H1 (cell line): ENCODE measurements at regions not wholly inside any gene's neighbourhood (a gene's known extent, or its start where the extent isn't known, plus 50 kb on each side); places are given as distances from the start of the nearest gene placed in this dataset.

ENCODE experiments used
- CTCF ChIA-PET: fragments of 300-600 bp; sonication (Branson Sonifier 250); formaldehyde crosslinking; loops from one replicate; lab custom pipeline; 2021; ENCODE audit not compliant: partially characterized antibody; lab: Charles Lee
- POLR2A ChIA-PET: fragments of 300-600 bp; sonication (Branson Sonifier 250); formaldehyde crosslinking; loops from one replicate; lab custom pipeline; 2021; ENCODE audit warnings: inconsistent platforms; ENCODE audit not compliant: partially characterized antibody; lab: Charles Lee
- DNase-seq, 2 experiments: peaks; one replicate each; pipeline versions ENCODE4 v3.0.0 to v3.0.0-alpha.2; 2010 to 2022; ENCODE audit warnings: low spot score in 2 of 2, low read depth in 1 of 2, mixed read lengths in 1 of 2
- FAIRE-seq: peaks from 2 replicates; lab custom pipeline; 2011; peaks lifted over from hg19 to GRCh38; lab: Jason Lieb, UNC
- H2AFZ ChIP-seq: 2 replicates; pipeline ENCODE4 v1.8.1; 2012; ENCODE audit warnings: low read length, inconsistent platforms
- H2AK5ac ChIP-seq: 2 replicates; pipeline ENCODE4 v1.6.1; 2013; ENCODE audit warnings: low read depth, low read length
- H2BK120ac ChIP-seq: replicated peaks from 2 replicates; pipeline ENCODE3; 2013; ENCODE audit warnings: low read depth, low read length, inconsistent platforms
- H2BK12ac ChIP-seq: 2 replicates; pipeline ENCODE4 v1.6.1; 2013; ENCODE audit warnings: low read depth, low read length
- H2BK15ac ChIP-seq: 2 replicates; pipeline ENCODE4 v1.6.1; 2013; ENCODE audit warnings: low read length
- H2BK20ac ChIP-seq: 2 replicates; pipeline ENCODE4 v1.6.1; 2013; ENCODE audit warnings: low read length
- H2BK5ac ChIP-seq: 2 replicates; pipeline ENCODE4 v1.6.1; 2013; ENCODE audit warnings: low read depth, low read length
- H3K14ac ChIP-seq: 2 replicates; pipeline ENCODE4 v1.6.1; 2013; ENCODE audit warnings: inconsistent platforms; ENCODE audit not compliant: insufficient read length
- H3K18ac ChIP-seq: 2 replicates; pipeline ENCODE4 v1.6.1; 2013; ENCODE audit warnings: low read length; ENCODE audit errors: extremely low read depth
- H3K23ac ChIP-seq: 2 replicates; pipeline ENCODE4 v1.6.1; 2013; ENCODE audit warnings: inconsistent platforms; ENCODE audit not compliant: insufficient read length
- H3K23me2 ChIP-seq: 2 replicates; pipeline ENCODE4 v1.6.1; 2013; ENCODE audit warnings: low read depth, low read length
- H3K27ac ChIP-seq: 2 replicates; pipeline ENCODE4 v1.6.1; 2011; ENCODE audit warnings: low read depth, low read length, inconsistent platforms
- H3K27me3 ChIP-seq, 4 experiments: replicated peaks in 1 of 4; 1 replicate in 1 of 4; 2 replicates in 3 of 4; pipeline versions ENCODE4 v1.6.1 to v1.8.1; 2011 to 2013; ENCODE audit warnings: low read length in 3 of 4, mild to moderate bottlenecking in 3 of 4, inconsistent platforms in 2 of 4, mixed read lengths in 2 of 4, moderate library complexity in 1 of 4; ENCODE audit not compliant: control insufficient read depth in 3 of 4, insufficient read depth in 3 of 4; ENCODE audit errors: extremely low read depth in 1 of 4
- H3K36me3 ChIP-seq, 4 experiments: 2 replicates each; pipeline versions ENCODE4 v1.6.1 to v1.8.1; 2011 to 2013; ENCODE audit warnings: mild to moderate bottlenecking in 4 of 4, low read length in 3 of 4, moderate library complexity in 2 of 4, control low read depth in 1 of 4, inconsistent platforms in 1 of 4; ENCODE audit not compliant: insufficient read depth in 4 of 4, control insufficient read depth in 2 of 4
- H3K4ac ChIP-seq: replicated peaks from 2 replicates; pipeline ENCODE3; 2013; ENCODE audit warnings: low read length, low read depth, mixed read lengths, inconsistent platforms; ENCODE audit not compliant: insufficient read length
- H3K4me1 ChIP-seq, 4 experiments: replicated peaks in 1 of 4; 1 replicate in 1 of 4; 2 replicates in 3 of 4; pipeline versions ENCODE4 v1.6.1 to v1.8.1; 2011 to 2013; ENCODE audit warnings: low read length in 3 of 4, inconsistent platforms in 2 of 4, mixed read lengths in 1 of 4; ENCODE audit not compliant: insufficient read depth in 4 of 4, control insufficient read depth in 3 of 4
- H3K4me2 ChIP-seq, 2 experiments: 2 replicates each; pipeline versions ENCODE4 v1.6.1 to v1.8.1; 2011 to 2013; ENCODE audit warnings: low read depth in 2 of 2, low read length in 2 of 2, control low read depth in 1 of 2, inconsistent platforms in 1 of 2, mild to moderate bottlenecking in 1 of 2; ENCODE audit not compliant: insufficient read depth in 1 of 2
- H3K4me3 ChIP-seq, 4 experiments: fragments of 200-600, 300-600 bp in 1 of 4; sonication (generic), shearing (Covaris generic), sonication (Bioruptor Twin) in 1 of 4; 2 replicates each; pipeline versions ENCODE4 v1.5.1 to v1.8.1; 2011 to 2016; ENCODE audit warnings: low read length in 4 of 4, low read depth in 3 of 4, control low read depth in 2 of 4, inconsistent platforms in 2 of 4, mild to moderate bottlenecking in 2 of 4, mixed read lengths in 1 of 4, moderate library complexity in 1 of 4; ENCODE audit not compliant: insufficient read depth in 2 of 4; ENCODE audit errors: extremely low read depth in 1 of 4
- H3K56ac ChIP-seq: replicated peaks from 2 replicates; pipeline ENCODE3; 2013; ENCODE audit warnings: low read depth, mild to moderate bottlenecking, mixed read lengths, low read length, inconsistent platforms; ENCODE audit not compliant: insufficient read length
- H3K79me1 ChIP-seq: 2 replicates; pipeline ENCODE4 v1.6.1; 2013; ENCODE audit warnings: low read depth, low read length, control low read depth
- H3K79me2 ChIP-seq, 2 experiments: 2 replicates each; pipeline versions ENCODE4 v1.6.1 to v1.8.1; 2012 to 2013; ENCODE audit warnings: low read length in 2 of 2, mild to moderate bottlenecking in 2 of 2, inconsistent platforms in 1 of 2; ENCODE audit not compliant: insufficient read depth in 2 of 2, control insufficient read depth in 1 of 2
- H3K9ac ChIP-seq, 4 experiments: replicated peaks in 1 of 4; 1 replicate in 1 of 4; 2 replicates in 3 of 4; pipeline versions ENCODE4 v1.6.1 to v1.8.1; 2011 to 2013; ENCODE audit warnings: low read depth in 3 of 4, low read length in 3 of 4, control low read depth in 2 of 4, mild to moderate bottlenecking in 2 of 4, moderate library complexity in 2 of 4, inconsistent platforms in 1 of 4; ENCODE audit errors: extremely low read depth in 1 of 4
- H3K9me3 ChIP-seq, 2 experiments: 2 replicates each; pipeline versions ENCODE4 v1.6.1 to v1.8.1; 2012 to 2013; ENCODE audit warnings: mild to moderate bottlenecking in 2 of 2, moderate library complexity in 2 of 2, control low read depth in 1 of 2, inconsistent platforms in 1 of 2, low read depth in 1 of 2, low read length in 1 of 2, mixed read lengths in 1 of 2; ENCODE audit not compliant: insufficient read depth in 2 of 2
- H4K20me1 ChIP-seq, 2 experiments: replicated peaks in 1 of 2; 2 replicates each; pipeline versions ENCODE3 to v1.8.1; 2011 to 2013; ENCODE audit warnings: inconsistent platforms in 2 of 2, low read length in 2 of 2, mild to moderate bottlenecking in 1 of 2; ENCODE audit not compliant: insufficient read depth in 2 of 2, control insufficient read depth in 1 of 2
- H4K5ac ChIP-seq: 2 replicates; pipeline ENCODE4 v1.6.1; 2013; ENCODE audit warnings: low read length, low read depth, mixed read lengths, inconsistent platforms; ENCODE audit not compliant: insufficient read length
- H4K8ac ChIP-seq: 2 replicates; pipeline ENCODE4 v1.8.0; 2013; ENCODE audit warnings: mild to moderate bottlenecking, moderate library complexity, low read length, inconsistent platforms; ENCODE audit not compliant: insufficient read depth; ENCODE audit errors: extremely low read depth
- H4K91ac ChIP-seq: replicated peaks from 2 replicates; pipeline ENCODE3; 2013; ENCODE audit warnings: low read length, mixed read lengths, inconsistent platforms; ENCODE audit not compliant: insufficient read length
- CHD1 ChIP-seq: IDR thresholded peaks from 2 replicates; pipeline ENCODE4 v1.6.1; 2012; ENCODE audit warnings: low read depth, low read length, improper control_type of control experiment
- GTF2F1 ChIP-seq: IDR thresholded peaks from 2 replicates; pipeline ENCODE4 v1.6.1; 2012; ENCODE audit warnings: low read depth, low read length, improper control_type of control experiment, borderline replicate concordance
- KDM1A ChIP-seq: fragments of 200-600, 300-600 bp; sonication (generic); IDR thresholded peaks from 2 replicates; pipeline ENCODE4 v1.7.1; 2016; ENCODE audit warnings: mild to moderate bottlenecking, low read length, borderline replicate concordance
- RBBP5 ChIP-seq: IDR thresholded peaks from 2 replicates; pipeline ENCODE4 v1.7.1; 2012; ENCODE audit warnings: low read depth, mild to moderate bottlenecking, inconsistent platforms, low read length, moderate library complexity, borderline replicate concordance
- SAP30 ChIP-seq: fragments of 300-600 bp; sonication (generic); IDR thresholded peaks from 2 replicates; pipeline ENCODE4 v1.7.1; 2012; ENCODE audit warnings: low read length, moderate library complexity, mild to moderate bottlenecking, inconsistent platforms; ENCODE audit not compliant: insufficient read depth, insufficient replicate concordance
- SP2 ChIP-seq: IDR thresholded peaks from 2 replicates; pipeline ENCODE4 v1.6.1; 2012; ENCODE audit warnings: mild to moderate bottlenecking, low read length, inconsistent platforms
- WGBS, 2 experiments: shearing (Covaris generic) in 1 of 2; methylation state at CpG; one replicate each; pipeline versions ENCODE4 v1.1.6 to v1.1.7; 2013 to 2015; ENCODE audit warnings: low lambda C conversion rate in 2 of 2, mixed read lengths in 2 of 2, inconsistent platforms in 1 of 2, low coverage in 1 of 2, missing lambda C conversion rate in 1 of 2; ENCODE audit not compliant: insufficient replicate concordance in 2 of 2, insufficient coverage in 1 of 2, insufficient read length in 1 of 2; ENCODE audit errors: extremely low coverage in 1 of 2, missing lambda C conversion rate in 1 of 2; 5-methylcytosine and 5-hydroxymethylcytosine counted together

DNA sequence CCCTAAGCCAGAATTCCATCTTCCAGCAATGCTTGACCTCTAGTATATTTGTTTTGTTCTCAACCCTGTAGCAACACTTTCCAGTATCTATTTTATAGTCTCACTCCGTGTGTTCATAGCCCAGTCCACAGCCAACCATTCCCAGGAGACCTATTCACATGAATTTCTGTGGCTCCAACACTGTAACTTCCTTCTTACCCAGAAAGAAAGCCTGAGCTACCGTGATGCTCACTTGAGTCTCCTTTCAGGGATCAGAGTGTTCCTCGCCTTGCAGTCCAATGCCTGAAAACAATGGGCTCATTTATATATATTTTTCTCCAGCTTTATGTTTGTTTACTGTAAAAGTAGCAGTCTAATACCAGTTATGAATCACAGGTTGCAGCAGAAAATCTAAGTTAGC lies 645.0 kb upstream of the NOVA1 start:
- no peak overlapping the region for H2BK20ac ChIP-seq
- H4K91ac ChIP-seq = no peak overlapping the region
- no peak overlapping the region for H3K4me2 ChIP-seq
- no peaks in the 10 kb centered on the region for H3K79me2 ChIP-seq
- no peak overlapping the region for H3K14ac ChIP-seq
- no peak overlapping the region for H3K4ac ChIP-seq
- H4K20me1 ChIP-seq = no peaks in the 10 kb centered on the region
- H3K23ac ChIP-seq = no peak overlapping the region
- no peak for DNase-seq
- H3K9me3 ChIP-seq = no peaks in the 10 kb centered on the region; a peak in 1 of 4 replicates
- H3K4me3 ChIP-seq = no peak overlapping the region
- no peaks in the 10 kb centered on the region for H3K79me1 ChIP-seq
- whole genome bisulfite sequencing, 2 experiments = 81% methylated on average over 3 of the region's 3 CpGs; no CpG with 5 or more reads in 1 of the 2 experiments
- H2BK5ac ChIP-seq = no peak overlapping the region
- H4K5ac ChIP-seq = no peak overlapping the region
- CTCF ChIA-PET = no interaction called here
- H3K23me2 ChIP-seq = no peaks in the 10 kb centered on the region
- no peak overlapping the region for H4K8ac ChIP-seq
- FAIRE-seq = no peak
- H2BK120ac ChIP-seq = no peak overlapping the region
- no peak overlapping the region for H2AK5ac ChIP-seq
- no peak overlapping the region for H3K56ac ChIP-seq
- POLR2A ChIA-PET = no interaction called here
- H2BK12ac ChIP-seq = no peak overlapping the region
- H2BK15ac ChIP-seq = no peak overlapping the region
- no peaks in the 10 kb centered on the region for H3K36me3 ChIP-seq
- H3K27ac ChIP-seq = no peak overlapping the region
- H2AFZ ChIP-seq = no peak overlapping the region
- no peaks in the 10 kb centered on the region for H3K27me3 ChIP-seq
- no peaks in the 10 kb centered on the region for H3K4me1 ChIP-seq
- no peak overlapping the region for H3K18ac ChIP-seq
- no peak overlapping the region for H3K9ac ChIP-seq
- TF ChIP-seq GTF2F1 (no peak), KDM1A (no peak), CHD1 (no peak), SAP30 (no peak), RBBP5 (no peak), SP2 (no peak)
